Calu3 (cell line): ENCODE measurements at regions not wholly inside any gene's neighbourhood (a gene's known extent, or its start where the extent isn't known, plus 50 kb on each side); places are given as distances from the start of the nearest gene placed in this dataset.

Source experiments
- BruUV-seq: library from RNA; stranded (reverse); fragments of 400-500 nt; replicated peaks from 2 replicates; lab custom pipeline; 2021; lab: Mats Ljungman, UMichigan
- CTCF ChIA-PET: fragments of 300-600 bp; sonication (Branson Sonifier 250); formaldehyde crosslinking; loops from one replicate; lab custom pipeline; 2022; ENCODE audit warnings: antibody characterized with exemption; lab: Charles Lee
- DNase-seq: peaks from one replicate; pipeline ENCODE4 v3.0.0; 2022
- H3K27ac Mint-ChIP-seq: one replicate; pipeline ENCODE4 v1.8.0; 2022; ENCODE audit warnings: mixed read lengths; ENCODE audit not compliant: unreplicated experiment
- H3K27me3 Mint-ChIP-seq: one replicate; pipeline ENCODE4 v1.8.0; 2022; ENCODE audit warnings: mixed read lengths; ENCODE audit not compliant: unreplicated experiment
- H3K36me3 Mint-ChIP-seq: one replicate; pipeline ENCODE4 v1.8.0; 2022; ENCODE audit warnings: mild to moderate bottlenecking, moderate library complexity, mixed read lengths; ENCODE audit not compliant: insufficient read depth, unreplicated experiment
- H3K4me1 Mint-ChIP-seq: one replicate; pipeline ENCODE4 v1.8.0; 2022; ENCODE audit warnings: mild to moderate bottlenecking, low read depth, mixed read lengths; ENCODE audit not compliant: unreplicated experiment
- H3K4me3 Mint-ChIP-seq: one replicate; pipeline ENCODE4 v1.8.0; 2022; ENCODE audit warnings: mild to moderate bottlenecking, low read depth, moderate library complexity, mixed read lengths; ENCODE audit not compliant: unreplicated experiment
- H3K9me3 Mint-ChIP-seq: one replicate; pipeline ENCODE4 v1.8.0; 2022; ENCODE audit warnings: low read depth, mixed read lengths; ENCODE audit not compliant: unreplicated experiment
- intact Hi-C: fragments of 100-400 bp; cut with micrococcal nuclease; formaldehyde crosslinking; loops from one replicate; pipeline ENCODE4 v1.10.0; 2022; ENCODE audit not compliant: unreplicated experiment
- TF ChIP-seq, protein P1 (sequence below): fragments of 200-600 bp; IDR thresholded peaks from one replicate; pipeline ENCODE4 v1.8.0; 2022; ENCODE audit warnings: antibody characterized with exemption; ENCODE audit not compliant: unreplicated experiment

GRCh38 chr13:84542348-84542747 is 660.1 kb upstream of the SLITRK1 start:
- Mint-ChIP-seq H3K4me1 (no peaks in the 10 kb centered on the region), H3K4me3 (no peak overlapping the region), H3K27me3 (no peaks in the 10 kb centered on the region), H3K36me3 (no peaks in the 10 kb centered on the region), H3K27ac (no peak overlapping the region), H3K9me3 (no peaks in the 10 kb centered on the region)
- no TSS peak for BruUV-seq
- intact Hi-C loops = no loop called here
- TF ChIP-seq, protein P1, sequence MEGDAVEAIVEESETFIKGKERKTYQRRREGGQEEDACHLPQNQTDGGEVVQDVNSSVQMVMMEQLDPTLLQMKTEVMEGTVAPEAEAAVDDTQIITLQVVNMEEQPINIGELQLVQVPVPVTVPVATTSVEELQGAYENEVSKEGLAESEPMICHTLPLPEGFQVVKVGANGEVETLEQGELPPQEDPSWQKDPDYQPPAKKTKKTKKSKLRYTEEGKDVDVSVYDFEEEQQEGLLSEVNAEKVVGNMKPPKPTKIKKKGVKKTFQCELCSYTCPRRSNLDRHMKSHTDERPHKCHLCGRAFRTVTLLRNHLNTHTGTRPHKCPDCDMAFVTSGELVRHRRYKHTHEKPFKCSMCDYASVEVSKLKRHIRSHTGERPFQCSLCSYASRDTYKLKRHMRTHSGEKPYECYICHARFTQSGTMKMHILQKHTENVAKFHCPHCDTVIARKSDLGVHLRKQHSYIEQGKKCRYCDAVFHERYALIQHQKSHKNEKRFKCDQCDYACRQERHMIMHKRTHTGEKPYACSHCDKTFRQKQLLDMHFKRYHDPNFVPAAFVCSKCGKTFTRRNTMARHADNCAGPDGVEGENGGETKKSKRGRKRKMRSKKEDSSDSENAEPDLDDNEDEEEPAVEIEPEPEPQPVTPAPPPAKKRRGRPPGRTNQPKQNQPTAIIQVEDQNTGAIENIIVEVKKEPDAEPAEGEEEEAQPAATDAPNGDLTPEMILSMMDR = no peak
- CTCF ChIA-PET = no interaction called here
- no peak for DNase-seq

- TF ChIP-seq, protein P1 = no peak
- Mint-ChIP-seq H3K27me3 (no peaks in the 10 kb centered on the region), H3K27ac (no peak overlapping the region), H3K4me3 (no peak overlapping the region), H3K36me3 (no peaks in the 10 kb centered on the region), H3K4me1 (no peaks in the 10 kb centered on the region), H3K9me3 (no peaks in the 10 kb centered on the region)
- DNase-seq = no peak
- intact Hi-C loops = no loop called here
- CTCF ChIA-PET = no interaction called here
- BruUV-seq = no TSS peak
Measured at GRCh38 chr13:84536906-84537305, 654.6 kb upstream of the SLITRK1 start.

- no TSS peak for BruUV-seq
- Mint-ChIP-seq H3K27ac (no peak overlapping the region), H3K4me1 (no peaks in the 10 kb centered on the region), H3K36me3 (no peaks in the 10 kb centered on the region), H3K9me3 (peaks cover 3% of the 10 kb centered on the region), H3K4me3 (no peak overlapping the region), H3K27me3 (no peaks in the 10 kb centered on the region)
- DNase-seq = no peak
- CTCF ChIA-PET = no interaction called here
- TF ChIP-seq, protein P1 = no peak
- intact Hi-C loops = no loop called here
Measured at GRCh38 chr13:84528408-84529070, 646.3 kb upstream of the SLITRK1 start.

- CTCF ChIA-PET = no interaction called here
- BruUV-seq = no TSS peak
- peaks cover 8% of the 10 kb centered on the region for H3K9me3 Mint-ChIP-seq
- H3K36me3 Mint-ChIP-seq = no peaks in the 10 kb centered on the region
- H3K27ac Mint-ChIP-seq = no peak overlapping the region
- intact Hi-C loops = no loop called here
- H3K4me1 Mint-ChIP-seq = no peaks in the 10 kb centered on the region
- TF ChIP-seq, protein P1 = no peak
- no peak overlapping the region for H3K4me3 Mint-ChIP-seq
- DNase-seq = no peak
- H3K27me3 Mint-ChIP-seq = no peaks in the 10 kb centered on the region
Measured at GRCh38 chr13:84525865-84526264, 643.6 kb upstream of the SLITRK1 start.
